ENCODE measurements at regions not wholly inside any gene's neighbourhood (a gene's known extent, or its start where the extent isn't known, plus 50 kb on each side); places are given as distances from the start of the nearest gene placed in this dataset.

DNA sequence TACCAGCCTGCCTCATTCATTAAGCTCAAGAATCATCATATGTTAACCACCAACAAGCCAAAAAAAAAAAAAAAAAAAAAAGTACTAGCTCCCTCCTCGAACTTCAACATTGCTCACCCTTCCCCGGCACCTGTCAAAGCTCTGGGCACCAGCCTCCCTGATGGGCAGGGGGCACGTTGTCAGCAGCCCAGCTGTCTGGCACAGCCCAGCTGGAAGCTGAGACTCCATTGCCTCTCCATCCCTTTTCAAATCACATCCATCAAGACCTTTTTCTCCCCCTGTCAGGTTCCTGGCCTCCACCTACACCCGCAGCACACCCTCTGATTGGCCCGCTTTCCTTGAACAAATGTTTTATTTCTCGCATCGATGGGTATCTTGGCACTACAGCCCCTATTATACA lies 913.3 kb upstream of the AUTS2 start:
- no peak for ATAC-seq
- no peaks in the 10 kb centered on the region for H3K27me3 ChIP-seq (ENCODE audit: insufficient read depth)
- no peak overlapping the region for H3K4me3 Mint-ChIP-seq
- no peaks in the 10 kb centered on the region for H3K36me3 ChIP-seq (ENCODE audit: insufficient read depth)
- no peaks in the 10 kb centered on the region for H3K4me1 ChIP-seq (ENCODE audit: insufficient read depth)
- H2AFZ ChIP-seq: no peak overlapping the region
- H3K4me1 Mint-ChIP-seq: no peaks in the 10 kb centered on the region
- H3K27ac ChIP-seq (ENCODE audit: low read depth): no peak overlapping the region
- H3K27ac Mint-ChIP-seq: no peak overlapping the region
- no peak overlapping the region for H3K4me3 ChIP-seq
- no peak overlapping the region for H3K4me2 ChIP-seq
- peaks cover 4% of the 10 kb centered on the region for H3K27me3 Mint-ChIP-seq (ENCODE audit: insufficient read depth, low read depth, poor library complexity)
- H3K9me3 Mint-ChIP-seq: peaks cover 99% of the 10 kb centered on the region
- H4K20me1 ChIP-seq (replicated peaks; ENCODE audit: insufficient read depth): no peaks in the 10 kb centered on the region
- no peaks in the 10 kb centered on the region for H3F3A ChIP-seq (replicated peaks; ENCODE audit: low read depth)
- DNase-seq (ENCODE audit: low spot score): no peak
- no peaks in the 10 kb centered on the region for H3K9me2 ChIP-seq (ENCODE audit: insufficient read depth)
- no peak for TF ChIP-seq ZNF331 (CRISPR knock-in tag; IDR thresholded peaks at IDR 0.05; ENCODE audit: low read depth)
- TF ChIP-seq EZH2phosphoT487 (IDR thresholded peaks at IDR 0.05; ENCODE audit: unreplicated experiment): no peak
- TF ChIP-seq, protein P1, sequence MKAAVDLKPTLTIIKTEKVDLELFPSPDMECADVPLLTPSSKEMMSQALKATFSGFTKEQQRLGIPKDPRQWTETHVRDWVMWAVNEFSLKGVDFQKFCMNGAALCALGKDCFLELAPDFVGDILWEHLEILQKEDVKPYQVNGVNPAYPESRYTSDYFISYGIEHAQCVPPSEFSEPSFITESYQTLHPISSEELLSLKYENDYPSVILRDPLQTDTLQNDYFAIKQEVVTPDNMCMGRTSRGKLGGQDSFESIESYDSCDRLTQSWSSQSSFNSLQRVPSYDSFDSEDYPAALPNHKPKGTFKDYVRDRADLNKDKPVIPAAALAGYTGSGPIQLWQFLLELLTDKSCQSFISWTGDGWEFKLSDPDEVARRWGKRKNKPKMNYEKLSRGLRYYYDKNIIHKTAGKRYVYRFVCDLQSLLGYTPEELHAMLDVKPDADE (IDR thresholded peaks at IDR 0.05): no peak
- no peaks in the 10 kb centered on the region for H3K79me2 ChIP-seq (replicated peaks; ENCODE audit: insufficient read depth)
- H3K36me3 Mint-ChIP-seq (ENCODE audit: low read depth): peaks cover 33% of the 10 kb centered on the region

DNA sequence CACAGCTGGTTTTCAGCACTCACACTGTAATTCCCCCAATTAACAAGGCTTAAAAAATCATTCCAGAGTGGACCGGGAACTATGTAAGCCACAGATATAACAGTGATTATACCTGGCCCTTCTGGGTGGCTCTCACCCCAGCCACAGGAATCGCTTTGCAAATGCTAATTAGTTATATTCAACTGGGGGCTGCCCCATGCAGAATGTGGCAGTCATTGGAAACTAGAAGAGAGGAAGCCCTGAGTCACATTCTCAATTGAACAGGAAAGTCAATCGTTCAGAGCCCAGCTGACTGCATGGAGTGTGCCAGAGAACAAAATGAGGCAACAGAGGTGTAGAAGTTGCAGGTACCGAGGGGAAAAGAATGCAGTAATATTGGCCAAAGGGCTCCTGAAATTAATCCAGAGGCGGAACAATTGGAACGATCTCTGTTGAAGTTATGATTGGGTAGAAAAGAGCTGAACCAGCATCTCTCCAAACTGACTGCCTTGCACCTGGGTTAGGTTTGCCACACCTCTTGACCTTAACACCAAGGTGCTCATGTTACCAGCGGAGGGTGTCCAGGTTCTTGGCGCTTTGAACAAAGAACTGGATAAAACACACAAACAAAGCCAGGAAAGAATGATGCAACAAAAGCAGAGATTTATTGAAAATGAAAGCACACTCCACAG lies 909.7 kb upstream of the AUTS2 start:
- Histone ChIP-seq H3K9me2 (ENCODE audit: insufficient read depth) (no peaks in the 10 kb centered on the region), H3K36me3 (ENCODE audit: insufficient read depth) (no peaks in the 10 kb centered on the region), H3F3A (replicated peaks; ENCODE audit: low read depth) (no peaks in the 10 kb centered on the region), H3K4me3 (no peak overlapping the region), H3K27me3 (ENCODE audit: insufficient read depth) (no peaks in the 10 kb centered on the region), H3K4me2 (no peak overlapping the region; the same call in 1 of the 2 replicates), H4K20me1 (replicated peaks; ENCODE audit: insufficient read depth) (no peaks in the 10 kb centered on the region), H3K79me2 (replicated peaks; ENCODE audit: insufficient read depth) (no peaks in the 10 kb centered on the region), H3K27ac (ENCODE audit: low read depth) (no peak overlapping the region), H3K4me1 (ENCODE audit: insufficient read depth) (no peaks in the 10 kb centered on the region), H2AFZ (no peak overlapping the region)
- Mint-ChIP-seq H3K27me3 (ENCODE audit: insufficient read depth, low read depth, poor library complexity) (peaks cover 8% of the 10 kb centered on the region), H3K9me3 (peaks cover 99% of the 10 kb centered on the region), H3K36me3 (ENCODE audit: low read depth) (peaks cover 49% of the 10 kb centered on the region), H3K27ac (no peak overlapping the region), H3K4me3 (no peak overlapping the region), H3K4me1 (no peaks in the 10 kb centered on the region)
- TF ChIP-seq EZH2phosphoT487 (IDR thresholded peaks at IDR 0.05; ENCODE audit: unreplicated experiment) (no peak), CREB1 (CRISPR knock-in tag; IDR thresholded peaks at IDR 0.05; ENCODE audit: low read depth) (no peak), STAT1 (IDR thresholded peaks at IDR 0.05; ENCODE audit: unreplicated experiment) (no peak), JUNB (IDR thresholded peaks at IDR 0.05; ENCODE audit: unreplicated experiment) (no peak), ZNF331 (CRISPR knock-in tag; IDR thresholded peaks at IDR 0.05; ENCODE audit: low read depth) (no peak)
- TF ChIP-seq, protein P2, sequence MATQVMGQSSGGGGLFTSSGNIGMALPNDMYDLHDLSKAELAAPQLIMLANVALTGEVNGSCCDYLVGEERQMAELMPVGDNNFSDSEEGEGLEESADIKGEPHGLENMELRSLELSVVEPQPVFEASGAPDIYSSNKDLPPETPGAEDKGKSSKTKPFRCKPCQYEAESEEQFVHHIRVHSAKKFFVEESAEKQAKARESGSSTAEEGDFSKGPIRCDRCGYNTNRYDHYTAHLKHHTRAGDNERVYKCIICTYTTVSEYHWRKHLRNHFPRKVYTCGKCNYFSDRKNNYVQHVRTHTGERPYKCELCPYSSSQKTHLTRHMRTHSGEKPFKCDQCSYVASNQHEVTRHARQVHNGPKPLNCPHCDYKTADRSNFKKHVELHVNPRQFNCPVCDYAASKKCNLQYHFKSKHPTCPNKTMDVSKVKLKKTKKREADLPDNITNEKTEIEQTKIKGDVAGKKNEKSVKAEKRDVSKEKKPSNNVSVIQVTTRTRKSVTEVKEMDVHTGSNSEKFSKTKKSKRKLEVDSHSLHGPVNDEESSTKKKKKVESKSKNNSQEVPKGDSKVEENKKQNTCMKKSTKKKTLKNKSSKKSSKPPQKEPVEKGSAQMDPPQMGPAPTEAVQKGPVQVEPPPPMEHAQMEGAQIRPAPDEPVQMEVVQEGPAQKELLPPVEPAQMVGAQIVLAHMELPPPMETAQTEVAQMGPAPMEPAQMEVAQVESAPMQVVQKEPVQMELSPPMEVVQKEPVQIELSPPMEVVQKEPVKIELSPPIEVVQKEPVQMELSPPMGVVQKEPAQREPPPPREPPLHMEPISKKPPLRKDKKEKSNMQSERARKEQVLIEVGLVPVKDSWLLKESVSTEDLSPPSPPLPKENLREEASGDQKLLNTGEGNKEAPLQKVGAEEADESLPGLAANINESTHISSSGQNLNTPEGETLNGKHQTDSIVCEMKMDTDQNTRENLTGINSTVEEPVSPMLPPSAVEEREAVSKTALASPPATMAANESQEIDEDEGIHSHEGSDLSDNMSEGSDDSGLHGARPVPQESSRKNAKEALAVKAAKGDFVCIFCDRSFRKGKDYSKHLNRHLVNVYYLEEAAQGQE (IDR thresholded peaks at IDR 0.05; ENCODE audit: unreplicated experiment): no peak
- no peak for ATAC-seq
- DNase-seq (ENCODE audit: low spot score): no peak
